H9 (cell line): ENCODE measurements at regions not wholly inside any gene's neighbourhood (a gene's known extent, or its start where the extent isn't known, plus 50 kb on each side); places are given as distances from the start of the nearest gene placed in this dataset.

Experiments used
- DNase-seq: peaks from one replicate; pipeline ENCODE4 v3.0.0-alpha.2; 2017
- H2AFZ ChIP-seq: one replicate; pipeline ENCODE4 v1.6.1; 2013; ENCODE audit warnings: mild to moderate bottlenecking, low read length, control low read depth, moderate library complexity
- H2AK5ac ChIP-seq: 2 replicates; pipeline ENCODE4 v1.6.1; 2013; ENCODE audit warnings: low read length, control low read depth, mixed read lengths; ENCODE audit not compliant: insufficient read length
- H2BK120ac ChIP-seq: one replicate; pipeline ENCODE4 v1.6.1; 2013; ENCODE audit warnings: low read depth, mild to moderate bottlenecking, low read length, control low read depth, inconsistent platforms; ENCODE audit not compliant: poor library complexity, severe bottlenecking
- H2BK12ac ChIP-seq: 2 replicates; pipeline ENCODE4 v1.6.1; 2013; ENCODE audit warnings: low read length, control low read depth, mixed read lengths, low read depth; ENCODE audit not compliant: insufficient read length
- H2BK15ac ChIP-seq: 2 replicates; pipeline ENCODE4 v1.6.1; 2013; ENCODE audit warnings: low read depth, low read length, control low read depth
- H2BK20ac ChIP-seq: one replicate; pipeline ENCODE4 v1.6.1; 2013; ENCODE audit warnings: low read depth, mild to moderate bottlenecking, low read length, control low read depth, inconsistent platforms; ENCODE audit not compliant: poor library complexity, severe bottlenecking
- H2BK5ac ChIP-seq: 2 replicates; pipeline ENCODE4 v1.6.1; 2013; ENCODE audit warnings: low read length, control low read depth, mixed read lengths; ENCODE audit not compliant: insufficient read length
- H3K14ac ChIP-seq: 2 replicates; pipeline ENCODE4 v1.6.1; 2013; ENCODE audit warnings: low read length, control low read depth; ENCODE audit not compliant: insufficient read depth
- H3K18ac ChIP-seq: 2 replicates; pipeline ENCODE4 v1.6.1; 2013; ENCODE audit warnings: low read depth, mild to moderate bottlenecking, mixed read lengths, low read length, control low read depth; ENCODE audit not compliant: insufficient read length
- H3K23ac ChIP-seq: 2 replicates; pipeline ENCODE4 v1.6.1; 2013; ENCODE audit warnings: low read length, control low read depth, mixed read lengths, low read depth; ENCODE audit not compliant: insufficient read length
- H3K23me2 ChIP-seq: 2 replicates; pipeline ENCODE4 v1.6.1; 2013; ENCODE audit warnings: low read depth, mild to moderate bottlenecking, mixed read lengths, low read length, control low read depth; ENCODE audit not compliant: insufficient read length, poor library complexity, severe bottlenecking
- H3K27ac ChIP-seq: 2 replicates; pipeline ENCODE4 v1.5.1; 2013; ENCODE audit warnings: low read length, control low read depth, mixed read lengths, low read depth; ENCODE audit not compliant: insufficient read length
- H3K27me3 ChIP-seq: 2 replicates; pipeline ENCODE4 v1.6.1; 2013; ENCODE audit warnings: low read length, control low read depth, inconsistent platforms; ENCODE audit not compliant: insufficient read depth
- H3K4ac ChIP-seq: 2 replicates; pipeline ENCODE4 v1.6.1; 2013; ENCODE audit warnings: low read depth, mild to moderate bottlenecking, control low read depth, inconsistent platforms, low read length, moderate library complexity
- H3K4me1 ChIP-seq: 2 replicates; pipeline ENCODE4 v1.6.1; 2013; ENCODE audit warnings: low read length, control low read depth, inconsistent platforms; ENCODE audit not compliant: insufficient read depth
- H3K4me2 ChIP-seq: 2 replicates; pipeline ENCODE4 v1.6.1; 2013; ENCODE audit warnings: low read length, control low read depth, mixed read lengths; ENCODE audit not compliant: insufficient read length, insufficient read depth
- H3K56ac ChIP-seq: 2 replicates; pipeline ENCODE4 v1.6.1; 2013; ENCODE audit warnings: low read depth, mild to moderate bottlenecking, mixed read lengths, low read length, control low read depth; ENCODE audit not compliant: insufficient read length
- H3K79me1 ChIP-seq: 2 replicates; pipeline ENCODE4 v1.6.1; 2013; ENCODE audit warnings: low read depth, mild to moderate bottlenecking, moderate library complexity, low read length, control low read depth, inconsistent platforms; ENCODE audit not compliant: insufficient read depth, poor library complexity, severe bottlenecking
- H3K79me2 ChIP-seq: 2 replicates; pipeline ENCODE4 v1.6.1; 2013; ENCODE audit warnings: low read length, control low read depth, inconsistent platforms; ENCODE audit not compliant: insufficient read depth
- H3K9ac ChIP-seq: 2 replicates; pipeline ENCODE4 v1.6.1; 2013; ENCODE audit warnings: low read length, control low read depth, mixed read lengths; ENCODE audit not compliant: insufficient read length; ENCODE audit errors: extremely low read depth
- H3K9me3 ChIP-seq: one replicate; pipeline ENCODE4 v1.6.1; 2013; ENCODE audit warnings: low read depth, low read length, inconsistent platforms; ENCODE audit not compliant: control insufficient read depth
- H3T11ph ChIP-seq: one replicate; pipeline ENCODE4 v1.6.1; 2013; ENCODE audit warnings: mild to moderate bottlenecking, low read length, control low read depth, inconsistent platforms
- H4K20me1 ChIP-seq: one replicate; pipeline ENCODE4 v1.6.1; 2013; ENCODE audit not compliant: control insufficient read depth, insufficient read length, insufficient read depth
- H4K5ac ChIP-seq: 2 replicates; pipeline ENCODE4 v1.6.1; 2013; ENCODE audit warnings: low read depth, mild to moderate bottlenecking, mixed read lengths, low read length, control low read depth; ENCODE audit not compliant: insufficient read length
- H4K8ac ChIP-seq: replicated peaks from 2 replicates; pipeline ENCODE4 v1.6.1; 2013; ENCODE audit warnings: low read length, control low read depth, mixed read lengths, low read depth; ENCODE audit not compliant: insufficient read length
- H4K91ac ChIP-seq: 2 replicates; pipeline ENCODE4 v1.6.1; 2013; ENCODE audit warnings: low read depth, mild to moderate bottlenecking, moderate library complexity, mixed read lengths, low read length, control low read depth; ENCODE audit not compliant: insufficient read length
- H3K27ac Mint-ChIP-seq, 3 experiments: 2 replicates in 2 of 3; 3 replicates in 1 of 3; pipeline ENCODE4 v1.8.0; 2020 to 2021; ENCODE audit warnings: mixed read lengths in 3 of 3, mild to moderate bottlenecking in 1 of 3, moderate library complexity in 1 of 3
- H3K27me3 Mint-ChIP-seq: 2 replicates; pipeline ENCODE4 v1.8.0; 2021; ENCODE audit warnings: low read depth, mild to moderate bottlenecking, moderate library complexity, mixed read lengths
- H3K36me3 Mint-ChIP-seq, 3 experiments: 2 replicates in 2 of 3; 3 replicates in 1 of 3; pipeline ENCODE4 v1.8.0; 2020 to 2021; ENCODE audit warnings: low read depth in 3 of 3, mixed read lengths in 3 of 3; ENCODE audit not compliant: insufficient read depth in 1 of 3
- H3K4me1 Mint-ChIP-seq, 2 experiments: 2 replicates each; pipeline ENCODE4 v1.8.0; 2020; ENCODE audit warnings: mixed read lengths in 2 of 2
- H3K4me3 Mint-ChIP-seq, 2 experiments: 2 replicates in 1 of 2; 3 replicates in 1 of 2; pipeline ENCODE4 v1.8.0; 2020 to 2021; ENCODE audit warnings: mild to moderate bottlenecking in 2 of 2, mixed read lengths in 2 of 2, moderate library complexity in 1 of 2
- H3K9me3 Mint-ChIP-seq, 2 experiments: 2 replicates in 1 of 2; 3 replicates in 1 of 2; pipeline ENCODE4 v1.8.0; 2020; ENCODE audit warnings: mild to moderate bottlenecking in 2 of 2, mixed read lengths in 2 of 2, moderate library complexity in 1 of 2
- WGBS: extraction: QIAGEN DNeasy Blood & Tissue Kit; methylation state at CpG from one replicate; pipeline ENCODE4 v1.1.7; 2013; ENCODE audit warnings: missing lambda C conversion rate, low lambda C conversion rate, mixed read lengths; ENCODE audit not compliant: insufficient read length; ENCODE audit errors: extremely low coverage; 5-methylcytosine and 5-hydroxymethylcytosine counted together
- TF ChIP-seq, protein P1 (sequence below): fragments of 200-600 bp; sonication (generic); conservative IDR thresholded peaks from 3 replicates; pipeline ENCODE4 v1.8.0; 2021; ENCODE audit warnings: antibody characterized with exemption, mild to moderate bottlenecking

DNA sequence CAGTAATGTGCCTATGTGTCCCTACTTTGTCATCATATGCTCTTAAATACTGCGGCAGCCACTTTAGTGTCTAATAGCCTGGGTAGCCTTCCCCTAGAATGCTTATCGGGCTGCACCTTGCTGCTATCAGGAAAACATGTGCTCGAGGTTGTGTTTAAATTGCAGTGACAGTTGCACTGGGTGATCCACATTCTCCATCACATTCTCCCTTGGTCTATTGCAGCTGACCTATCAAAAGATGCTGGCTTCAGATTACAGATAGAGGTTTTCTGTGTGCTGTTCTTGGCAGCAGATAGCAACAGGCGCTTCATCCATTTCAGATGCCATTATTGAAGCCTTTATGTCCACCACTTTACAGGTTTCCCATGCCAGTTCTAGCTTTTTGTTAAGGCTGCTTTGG is 130.1 kb upstream of the MDFIC start:
- Mint-ChIP-seq H3K36me3 (no peaks in the 10 kb centered on the region), H3K4me1 (no peaks in the 10 kb centered on the region), H3K27ac (no peak overlapping the region), H3K27me3 (no peaks in the 10 kb centered on the region), H3K4me3 (no peak overlapping the region), H3K9me3 (no peaks in the 10 kb centered on the region; a peak in 1 of 5 replicates)
- Histone ChIP-seq H3K56ac (no peak overlapping the region), H4K91ac (no peak overlapping the region), H3K79me2 (no peaks in the 10 kb centered on the region), H3T11ph (no peak overlapping the region), H3K4me2 (no peak overlapping the region), H3K9ac (no peak overlapping the region), H2BK120ac (no peak overlapping the region), H3K4me1 (no peaks in the 10 kb centered on the region), H4K5ac (no peak overlapping the region), H3K18ac (no peak overlapping the region), H3K79me1 (no peaks in the 10 kb centered on the region), H4K20me1 (no peaks in the 10 kb centered on the region), H4K8ac (no peak overlapping the region), H2AK5ac (no peak overlapping the region), H2BK12ac (no peak overlapping the region), H2BK20ac (no peak overlapping the region), H3K23me2 (no peaks in the 10 kb centered on the region), H3K27me3 (no peaks in the 10 kb centered on the region), H3K14ac (no peak overlapping the region), H3K23ac (no peak overlapping the region), H2BK5ac (no peak overlapping the region), H3K4ac (no peak overlapping the region), H2BK15ac (no peak overlapping the region), H3K27ac (no peak overlapping the region), H3K9me3 (no peaks in the 10 kb centered on the region), H2AFZ (no peak overlapping the region)
- no CpG with 5 or more reads among the region's 4 CpGs for WGBS
- no peak for DNase-seq
- TF ChIP-seq, protein P1, sequence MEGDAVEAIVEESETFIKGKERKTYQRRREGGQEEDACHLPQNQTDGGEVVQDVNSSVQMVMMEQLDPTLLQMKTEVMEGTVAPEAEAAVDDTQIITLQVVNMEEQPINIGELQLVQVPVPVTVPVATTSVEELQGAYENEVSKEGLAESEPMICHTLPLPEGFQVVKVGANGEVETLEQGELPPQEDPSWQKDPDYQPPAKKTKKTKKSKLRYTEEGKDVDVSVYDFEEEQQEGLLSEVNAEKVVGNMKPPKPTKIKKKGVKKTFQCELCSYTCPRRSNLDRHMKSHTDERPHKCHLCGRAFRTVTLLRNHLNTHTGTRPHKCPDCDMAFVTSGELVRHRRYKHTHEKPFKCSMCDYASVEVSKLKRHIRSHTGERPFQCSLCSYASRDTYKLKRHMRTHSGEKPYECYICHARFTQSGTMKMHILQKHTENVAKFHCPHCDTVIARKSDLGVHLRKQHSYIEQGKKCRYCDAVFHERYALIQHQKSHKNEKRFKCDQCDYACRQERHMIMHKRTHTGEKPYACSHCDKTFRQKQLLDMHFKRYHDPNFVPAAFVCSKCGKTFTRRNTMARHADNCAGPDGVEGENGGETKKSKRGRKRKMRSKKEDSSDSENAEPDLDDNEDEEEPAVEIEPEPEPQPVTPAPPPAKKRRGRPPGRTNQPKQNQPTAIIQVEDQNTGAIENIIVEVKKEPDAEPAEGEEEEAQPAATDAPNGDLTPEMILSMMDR = no peak
